HG03025 (cell line): ENCODE measurements at regions not wholly inside any gene's neighbourhood (a gene's known extent, or its start where the extent isn't known, plus 50 kb on each side); places are given as distances from the start of the nearest gene placed in this dataset.

Source experiments
- ATAC-seq: cut with Tn5 transposase; IDR thresholded peaks from one replicate; pipeline ENCODE4 v1.9.1; 2021; ENCODE audit warnings: mild to moderate bottlenecking, moderate library complexity; ENCODE audit not compliant: unreplicated experiment, low FRiP score

- no peak for ATAC-seq
Observed at GRCh38 chr6:113344969-113345368, 512.2 kb upstream of the MARCKS start.

GRCh38 chr6:113347436-113347835, 509.7 kb upstream of the MARCKS start:
- ATAC-seq = no peak

GRCh38 chr6:113350461-113350860, 506.7 kb upstream of the MARCKS start:
- no peak for ATAC-seq

- ATAC-seq = no peak
Observed at GRCh38 chr6:113351173-113351834, 505.8 kb upstream of the MARCKS start.

GRCh38 chr6:113352029-113352801, 504.9 kb upstream of the MARCKS start:
- ATAC-seq = no peak

- no peak for ATAC-seq
Observed at GRCh38 chr6:113352831-113353230, 504.3 kb upstream of the MARCKS start.

- ATAC-seq = no peak
Observed at GRCh38 chr6:113353392-113353791, 503.8 kb upstream of the MARCKS start.

GRCh38 chr6:113354204-113354895, 502.8 kb upstream of the MARCKS start:
- no peak for ATAC-seq

GRCh38 chr6:113356139-113356538, 501.0 kb upstream of the MARCKS start:
- ATAC-seq = no peak

- no peak for ATAC-seq
Observed at GRCh38 chr6:113357041-113357440, 500.1 kb upstream of the MARCKS start.

- ATAC-seq = no peak
Observed at GRCh38 chr6:113358063-113358583, 499.0 kb upstream of the MARCKS start.

- no peak for ATAC-seq
Observed at GRCh38 chr6:113359155-113360140, 497.7 kb upstream of the MARCKS start.

- no peak for ATAC-seq
Observed at GRCh38 chr6:113361014-113361645, 496.0 kb upstream of the MARCKS start.

GRCh38 chr6:113362301-113363047, 494.7 kb upstream of the MARCKS start:
- no peak for ATAC-seq

GRCh38 chr6:113363048-113363798, 493.9 kb upstream of the MARCKS start:
- ATAC-seq = no peak

- no peak for ATAC-seq
Observed at GRCh38 chr6:113363866-113364265, 493.3 kb upstream of the MARCKS start.

- ATAC-seq = no peak
Observed at GRCh38 chr6:113364766-113365165, 492.4 kb upstream of the MARCKS start.

- ATAC-seq = no peak
Observed at GRCh38 chr6:113365191-113365590, 492.0 kb upstream of the MARCKS start.
